ENCODE measurements at regions not wholly inside any gene's neighbourhood (a gene's known extent, or its start where the extent isn't known, plus 50 kb on each side); places are given as distances from the start of the nearest gene placed in this dataset.

GRCh38 chr10:52871191-52871843, 98.7 kb upstream of the MBL2 start:
- no peak for TF ChIP-seq TAF1 (IDR thresholded peaks at IDR 0.05; ENCODE audit: low read depth, low read length)
- TF ChIP-seq POU2F2 (IDR thresholded peaks at IDR 0.05; ENCODE audit: low read depth, low read length), result no peak
- no peak for TF ChIP-seq SPI1 (IDR thresholded peaks at IDR 0.05; ENCODE audit: low read depth, low read length)
- no peak for TF ChIP-seq POLR2A (IDR thresholded peaks at IDR 0.05; ENCODE audit: low read depth, low read length)
- no peak for TF ChIP-seq PAX5 (IDR thresholded peaks at IDR 0.05; ENCODE audit: insufficient read depth, low read length, severe bottlenecking)
- TF ChIP-seq POLR2AphosphoS5 (IDR thresholded peaks at IDR 0.05; ENCODE audit: low read depth, low read length), result no peak
- FAIRE-seq, result no peak
- no peak for DNase-seq (ENCODE audit: insufficient read length, low spot score)

- DNase-seq (ENCODE audit: insufficient read length, low spot score) (no peak), FAIRE-seq (no peak)
- TF ChIP-seq TAF1 (IDR thresholded peaks at IDR 0.05; ENCODE audit: low read depth, low read length) (no peak), SPI1 (IDR thresholded peaks at IDR 0.05; ENCODE audit: low read depth, low read length) (no peak), POU2F2 (IDR thresholded peaks at IDR 0.05; ENCODE audit: low read depth, low read length) (no peak), POLR2AphosphoS5 (IDR thresholded peaks at IDR 0.05; ENCODE audit: low read depth, low read length) (no peak), PAX5 (IDR thresholded peaks at IDR 0.05; ENCODE audit: insufficient read depth, low read length, severe bottlenecking) (no peak), POLR2A (IDR thresholded peaks at IDR 0.05; ENCODE audit: low read depth, low read length) (no peak)
These were observed 98.0 kb upstream of the MBL2 start for GRCh38 chr10:52870562-52870961.

- FAIRE-seq, result no peak
- no peak for TF ChIP-seq PAX5 (IDR thresholded peaks at IDR 0.05; ENCODE audit: insufficient read depth, low read length, severe bottlenecking)
- TF ChIP-seq POLR2AphosphoS5 (IDR thresholded peaks at IDR 0.05; ENCODE audit: low read depth, low read length), result no peak
- TF ChIP-seq TAF1 (IDR thresholded peaks at IDR 0.05; ENCODE audit: low read depth, low read length), result no peak
- no peak for TF ChIP-seq POLR2A (IDR thresholded peaks at IDR 0.05; ENCODE audit: low read depth, low read length)
- no peak for TF ChIP-seq POU2F2 (IDR thresholded peaks at IDR 0.05; ENCODE audit: low read depth, low read length)
- no peak for TF ChIP-seq SPI1 (IDR thresholded peaks at IDR 0.05; ENCODE audit: low read depth, low read length)
- no peak for DNase-seq (ENCODE audit: insufficient read length, low spot score)
These were observed 97.3 kb upstream of the MBL2 start for GRCh38 chr10:52869864-52870263.

- TF ChIP-seq POLR2A (IDR thresholded peaks at IDR 0.05; ENCODE audit: low read depth, low read length), result no peak
- no peak for TF ChIP-seq POLR2AphosphoS5 (IDR thresholded peaks at IDR 0.05; ENCODE audit: low read depth, low read length)
- DNase-seq (ENCODE audit: insufficient read length, low spot score) (no peak), FAIRE-seq (no peak)
These were observed 92.6 kb upstream of the MBL2 start for GRCh38 chr10:52865213-52865612.

- TF ChIP-seq POLR2A (IDR thresholded peaks at IDR 0.05; ENCODE audit: low read depth, low read length) (no peak), POLR2AphosphoS5 (IDR thresholded peaks at IDR 0.05; ENCODE audit: low read depth, low read length) (no peak)
- DNase-seq (ENCODE audit: insufficient read length, low spot score) (no peak), FAIRE-seq (no peak)
These were observed 91.9 kb upstream of the MBL2 start for GRCh38 chr10:52864201-52865106.

- no peak for TF ChIP-seq SPI1 (IDR thresholded peaks at IDR 0.05; ENCODE audit: low read depth, low read length)
- TF ChIP-seq POLR2AphosphoS5 (IDR thresholded peaks at IDR 0.05; ENCODE audit: low read depth, low read length), result no peak
- TF ChIP-seq POU2F2 (IDR thresholded peaks at IDR 0.05; ENCODE audit: low read depth, low read length), result no peak
- TF ChIP-seq PAX5 (IDR thresholded peaks at IDR 0.05; ENCODE audit: insufficient read depth, low read length, severe bottlenecking), result no peak
- FAIRE-seq (no peak), DNase-seq (ENCODE audit: insufficient read length, low spot score) (no peak)
These were observed 86.1 kb upstream of the MBL2 start for GRCh38 chr10:52858722-52859121.

GRCh38 chr10:52855546-52856325, 83.2 kb upstream of the MBL2 start:
- DNase-seq (ENCODE audit: insufficient read length, low spot score) (no peak), FAIRE-seq (no peak)
- TF ChIP-seq SPI1 (IDR thresholded peaks at IDR 0.05; ENCODE audit: low read depth, low read length) (no peak), POU2F2 (IDR thresholded peaks at IDR 0.05; ENCODE audit: low read depth, low read length) (no peak), TAF1 (IDR thresholded peaks at IDR 0.05; ENCODE audit: low read depth, low read length) (no peak), POLR2AphosphoS5 (IDR thresholded peaks at IDR 0.05; ENCODE audit: low read depth, low read length) (no peak), PAX5 (IDR thresholded peaks at IDR 0.05; ENCODE audit: insufficient read depth, low read length, severe bottlenecking) (no peak)

GRCh38 chr10:52853704-52854103, 81.1 kb upstream of the MBL2 start:
- no peak for TF ChIP-seq POU2F2 (IDR thresholded peaks at IDR 0.05; ENCODE audit: low read depth, low read length)
- TF ChIP-seq PAX5 (IDR thresholded peaks at IDR 0.05; ENCODE audit: insufficient read depth, low read length, severe bottlenecking), result no peak
- TF ChIP-seq TAF1 (IDR thresholded peaks at IDR 0.05; ENCODE audit: low read depth, low read length), result no peak
- no peak for TF ChIP-seq POLR2A (IDR thresholded peaks at IDR 0.05; ENCODE audit: low read depth, low read length)
- TF ChIP-seq POLR2AphosphoS5 (IDR thresholded peaks at IDR 0.05; ENCODE audit: low read depth, low read length), result no peak
- no peak for TF ChIP-seq SPI1 (IDR thresholded peaks at IDR 0.05; ENCODE audit: low read depth, low read length)
- FAIRE-seq, result no peak
- no peak for DNase-seq (ENCODE audit: insufficient read length, low spot score)

- no peak for TF ChIP-seq SPI1 (IDR thresholded peaks at IDR 0.05; ENCODE audit: low read depth, low read length)
- TF ChIP-seq POLR2A (IDR thresholded peaks at IDR 0.05; ENCODE audit: low read depth, low read length), result no peak
- no peak for TF ChIP-seq POU2F2 (IDR thresholded peaks at IDR 0.05; ENCODE audit: low read depth, low read length)
- no peak for TF ChIP-seq PAX5 (IDR thresholded peaks at IDR 0.05; ENCODE audit: insufficient read depth, low read length, severe bottlenecking)
- TF ChIP-seq POLR2AphosphoS5 (IDR thresholded peaks at IDR 0.05; ENCODE audit: low read depth, low read length), result no peak
- no peak for TF ChIP-seq TAF1 (IDR thresholded peaks at IDR 0.05; ENCODE audit: low read depth, low read length)
- FAIRE-seq (no peak), DNase-seq (ENCODE audit: insufficient read length, low spot score) (no peak)
These were observed 64.2 kb upstream of the MBL2 start for GRCh38 chr10:52836816-52837215.
